HEK293 (cell line): ENCODE measurements at regions not wholly inside any gene's neighbourhood (a gene's known extent, or its start where the extent isn't known, plus 50 kb on each side); places are given as distances from the start of the nearest gene placed in this dataset.

Experiments
- HOXC10 ChIP-seq: sonication (generic); formaldehyde crosslinking; IDR thresholded peaks from 2 replicates; pipeline ENCODE4 v1.8.1; 2023; ENCODE audit warnings: mild to moderate bottlenecking, missing genetic modification reagents
- YY2 ChIP-seq: fragments of 450-650 bp; formaldehyde crosslinking; IDR thresholded peaks from 2 replicates; pipeline ENCODE4 v1.5.1; 2016; ENCODE audit warnings: missing biosample characterization, missing genetic modification characterization
- ZNF214 ChIP-seq: fragments of 450-650 bp; formaldehyde crosslinking; IDR thresholded peaks from 2 replicates; pipeline ENCODE4 v1.5.1; 2017; ENCODE audit warnings: missing biosample characterization, mild to moderate bottlenecking, missing genetic modification characterization, borderline replicate concordance
- ZNF426 ChIP-seq: fragments of 450-650 bp; formaldehyde crosslinking; IDR thresholded peaks from 2 replicates; pipeline ENCODE4 v1.5.1; 2017; ENCODE audit warnings: missing biosample characterization, missing genetic modification characterization, mild to moderate bottlenecking, inconsistent platforms, moderate library complexity
- ZNF768 ChIP-seq: fragments of 450-650 bp; formaldehyde crosslinking; IDR thresholded peaks from 2 replicates; pipeline ENCODE4 v1.5.1; 2018; ENCODE audit warnings: missing biosample characterization, mild to moderate bottlenecking, missing genetic modification characterization
- TF ChIP-seq, protein P1 (sequence below): fragments of 450-650 bp; formaldehyde crosslinking; IDR thresholded peaks from 2 replicates; pipeline ENCODE4 v1.5.1; 2016; ENCODE audit warnings: missing biosample characterization, missing genetic modification characterization
- TF ChIP-seq, protein P2 (sequence below): fragments of 450-650 bp; formaldehyde crosslinking; IDR thresholded peaks from 2 replicates; pipeline ENCODE4 v1.5.1; 2016; ENCODE audit warnings: missing biosample characterization, missing genetic modification characterization
- TF ChIP-seq, protein P3 (sequence below): fragments of 450-650 bp; IDR thresholded peaks from 2 replicates; pipeline ENCODE4 v1.5.1; 2018; ENCODE audit warnings: missing biosample characterization, missing genetic modification characterization

DNA sequence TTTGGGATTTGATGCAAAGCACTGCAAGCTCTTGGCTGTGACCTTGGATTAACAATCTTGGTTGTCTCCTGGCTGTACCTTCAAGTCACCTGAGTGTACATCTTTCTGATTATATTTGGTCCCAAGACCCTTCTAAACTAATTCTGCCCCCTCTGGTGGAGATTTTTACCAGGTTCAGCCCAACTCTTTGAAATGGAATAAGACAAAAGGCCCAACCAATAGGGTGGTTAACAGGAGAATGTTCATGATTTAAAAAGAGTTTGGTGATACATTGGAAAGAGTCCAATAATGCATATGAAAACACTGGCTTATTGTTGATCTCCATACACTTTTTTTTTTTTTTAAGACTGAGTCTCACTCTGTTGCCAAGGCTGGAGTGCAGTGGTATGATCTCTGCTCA, 77.5 kb upstream of the CD83 start:
- TF ChIP-seq, protein P1, sequence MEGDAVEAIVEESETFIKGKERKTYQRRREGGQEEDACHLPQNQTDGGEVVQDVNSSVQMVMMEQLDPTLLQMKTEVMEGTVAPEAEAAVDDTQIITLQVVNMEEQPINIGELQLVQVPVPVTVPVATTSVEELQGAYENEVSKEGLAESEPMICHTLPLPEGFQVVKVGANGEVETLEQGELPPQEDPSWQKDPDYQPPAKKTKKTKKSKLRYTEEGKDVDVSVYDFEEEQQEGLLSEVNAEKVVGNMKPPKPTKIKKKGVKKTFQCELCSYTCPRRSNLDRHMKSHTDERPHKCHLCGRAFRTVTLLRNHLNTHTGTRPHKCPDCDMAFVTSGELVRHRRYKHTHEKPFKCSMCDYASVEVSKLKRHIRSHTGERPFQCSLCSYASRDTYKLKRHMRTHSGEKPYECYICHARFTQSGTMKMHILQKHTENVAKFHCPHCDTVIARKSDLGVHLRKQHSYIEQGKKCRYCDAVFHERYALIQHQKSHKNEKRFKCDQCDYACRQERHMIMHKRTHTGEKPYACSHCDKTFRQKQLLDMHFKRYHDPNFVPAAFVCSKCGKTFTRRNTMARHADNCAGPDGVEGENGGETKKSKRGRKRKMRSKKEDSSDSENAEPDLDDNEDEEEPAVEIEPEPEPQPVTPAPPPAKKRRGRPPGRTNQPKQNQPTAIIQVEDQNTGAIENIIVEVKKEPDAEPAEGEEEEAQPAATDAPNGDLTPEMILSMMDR, result no peak
- TF ChIP-seq ZNF768 (tag by site-specific recombination) (no peak), HOXC10 (CRISPR knock-in tag) (no peak), ZNF426 (tag by site-specific recombination) (no peak), YY2 (tag by site-specific recombination) (no peak), ZNF214 (tag by site-specific recombination) (no peak)
- TF ChIP-seq, protein P2, sequence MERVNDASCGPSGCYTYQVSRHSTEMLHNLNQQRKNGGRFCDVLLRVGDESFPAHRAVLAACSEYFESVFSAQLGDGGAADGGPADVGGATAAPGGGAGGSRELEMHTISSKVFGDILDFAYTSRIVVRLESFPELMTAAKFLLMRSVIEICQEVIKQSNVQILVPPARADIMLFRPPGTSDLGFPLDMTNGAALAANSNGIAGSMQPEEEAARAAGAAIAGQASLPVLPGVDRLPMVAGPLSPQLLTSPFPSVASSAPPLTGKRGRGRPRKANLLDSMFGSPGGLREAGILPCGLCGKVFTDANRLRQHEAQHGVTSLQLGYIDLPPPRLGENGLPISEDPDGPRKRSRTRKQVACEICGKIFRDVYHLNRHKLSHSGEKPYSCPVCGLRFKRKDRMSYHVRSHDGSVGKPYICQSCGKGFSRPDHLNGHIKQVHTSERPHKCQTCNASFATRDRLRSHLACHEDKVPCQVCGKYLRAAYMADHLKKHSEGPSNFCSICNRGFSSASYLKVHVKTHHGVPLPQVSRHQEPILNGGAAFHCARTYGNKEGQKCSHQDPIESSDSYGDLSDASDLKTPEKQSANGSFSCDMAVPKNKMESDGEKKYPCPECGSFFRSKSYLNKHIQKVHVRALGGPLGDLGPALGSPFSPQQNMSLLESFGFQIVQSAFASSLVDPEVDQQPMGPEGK (tag by site-specific recombination), result no peak
- TF ChIP-seq, protein P3, sequence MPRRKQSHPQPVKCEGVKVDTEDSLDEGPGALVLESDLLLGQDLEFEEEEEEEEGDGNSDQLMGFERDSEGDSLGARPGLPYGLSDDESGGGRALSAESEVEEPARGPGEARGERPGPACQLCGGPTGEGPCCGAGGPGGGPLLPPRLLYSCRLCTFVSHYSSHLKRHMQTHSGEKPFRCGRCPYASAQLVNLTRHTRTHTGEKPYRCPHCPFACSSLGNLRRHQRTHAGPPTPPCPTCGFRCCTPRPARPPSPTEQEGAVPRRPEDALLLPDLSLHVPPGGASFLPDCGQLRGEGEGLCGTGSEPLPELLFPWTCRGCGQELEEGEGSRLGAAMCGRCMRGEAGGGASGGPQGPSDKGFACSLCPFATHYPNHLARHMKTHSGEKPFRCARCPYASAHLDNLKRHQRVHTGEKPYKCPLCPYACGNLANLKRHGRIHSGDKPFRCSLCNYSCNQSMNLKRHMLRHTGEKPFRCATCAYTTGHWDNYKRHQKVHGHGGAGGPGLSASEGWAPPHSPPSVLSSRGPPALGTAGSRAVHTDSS (tag by site-specific recombination), result no peak
